Activated naive CD8-positive, alpha-beta T cell treated with anti-CD3 and anti-CD28 coated beads, Interleukin-2, amount 10 ng/mL, durations not matched to agents 7 days and 5 days (primary cell): ENCODE measurements at regions not wholly inside any gene's neighbourhood (a gene's known extent, or its start where the extent isn't known, plus 50 kb on each side); places are given as distances from the start of the nearest gene placed in this dataset.
"Not testable (repeated sequence)": the region's sequence is repeated elsewhere in the genome, so short reads cannot be mapped to it uniquely, and the experiment has no call there.

Source experiments
- ATAC-seq: fragments of 150-1000 bp; cut with Tn5 transposase; one replicate; pipeline ENCODE4 v1.10.0; 2021; ENCODE audit warnings: low read depth, moderate library complexity
- POLR2A ChIA-PET: fragments of 350-600 bp; sonication (Branson Sonifier 250); formaldehyde crosslinking; loops from one replicate; lab custom pipeline; 2021; ENCODE audit warnings: antibody characterized with exemption; lab: Charles Lee
- DNase-seq: peaks from one replicate; pipeline ENCODE4 v3.0.0; 2021
- H3K27ac Mint-ChIP-seq: one replicate; pipeline ENCODE4 v1.8.0; 2022; ENCODE audit warnings: mild to moderate bottlenecking, mixed read lengths
- H3K27me3 Mint-ChIP-seq: one replicate; pipeline ENCODE4 v1.8.0; 2022; ENCODE audit warnings: mild to moderate bottlenecking, moderate library complexity, mixed read lengths
- H3K36me3 Mint-ChIP-seq: one replicate; pipeline ENCODE4 v1.8.0; 2021; ENCODE audit warnings: mild to moderate bottlenecking, mixed read lengths
- H3K4me1 Mint-ChIP-seq: one replicate; pipeline ENCODE4 v1.8.0; 2021; ENCODE audit warnings: mixed read lengths
- H3K4me3 Mint-ChIP-seq: one replicate; pipeline ENCODE4 v1.8.0; 2022; ENCODE audit warnings: mild to moderate bottlenecking, moderate library complexity, mixed read lengths
- H3K9me3 Mint-ChIP-seq: one replicate; pipeline ENCODE4 v1.8.0; 2021; ENCODE audit warnings: mixed read lengths

DNA sequence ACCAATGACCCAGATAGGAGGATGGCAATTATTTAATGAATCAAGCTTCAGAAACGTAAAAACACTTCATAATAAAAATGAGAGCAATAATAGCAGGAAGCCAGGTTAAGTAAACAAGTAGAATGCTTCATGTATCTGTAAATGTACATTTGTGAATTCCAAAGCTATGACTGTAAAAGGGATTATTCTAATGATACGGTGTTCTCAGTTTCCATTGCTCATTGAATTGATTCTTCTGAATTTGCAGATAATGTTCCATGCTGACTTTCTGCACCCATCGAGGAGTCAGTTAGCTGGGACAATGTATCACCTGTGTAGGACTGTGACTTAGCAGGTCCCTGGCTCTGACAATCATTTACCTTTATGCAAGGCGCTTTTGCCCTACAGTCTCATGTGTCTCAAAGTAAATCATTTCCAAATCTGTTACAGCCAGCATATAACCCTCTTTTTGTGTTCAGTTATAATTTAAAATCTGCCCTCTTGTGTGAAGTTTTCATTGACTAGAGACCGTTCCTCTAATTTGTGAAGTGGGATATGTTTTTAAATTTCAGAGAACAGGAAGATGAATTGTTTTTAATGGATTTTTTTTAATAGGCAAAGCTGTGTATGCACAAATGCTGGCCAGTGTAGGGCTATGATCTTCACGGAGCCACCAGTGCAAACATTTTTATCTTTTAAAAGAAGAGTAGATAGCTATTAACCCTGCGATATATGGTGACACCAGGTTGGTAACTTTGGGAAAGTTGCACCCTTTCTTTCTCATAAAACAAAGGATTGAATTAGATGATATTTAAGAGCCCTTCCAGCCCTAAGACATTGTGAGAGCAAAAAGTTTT lies 267.1 kb downstream of the KLF5 start:
- no peak for DNase-seq
- no peak for ATAC-seq
- no peak overlapping the region for H3K27ac Mint-ChIP-seq
- H3K4me1 Mint-ChIP-seq = peaks cover 1% of the 10 kb centered on the region
- no peak overlapping the region for H3K4me3 Mint-ChIP-seq
- POLR2A ChIA-PET = no interaction called here
- peaks cover 2% of the 10 kb centered on the region for H3K27me3 Mint-ChIP-seq
- no peaks in the 10 kb centered on the region for H3K36me3 Mint-ChIP-seq
- no peaks in the 10 kb centered on the region for H3K9me3 Mint-ChIP-seq

DNA sequence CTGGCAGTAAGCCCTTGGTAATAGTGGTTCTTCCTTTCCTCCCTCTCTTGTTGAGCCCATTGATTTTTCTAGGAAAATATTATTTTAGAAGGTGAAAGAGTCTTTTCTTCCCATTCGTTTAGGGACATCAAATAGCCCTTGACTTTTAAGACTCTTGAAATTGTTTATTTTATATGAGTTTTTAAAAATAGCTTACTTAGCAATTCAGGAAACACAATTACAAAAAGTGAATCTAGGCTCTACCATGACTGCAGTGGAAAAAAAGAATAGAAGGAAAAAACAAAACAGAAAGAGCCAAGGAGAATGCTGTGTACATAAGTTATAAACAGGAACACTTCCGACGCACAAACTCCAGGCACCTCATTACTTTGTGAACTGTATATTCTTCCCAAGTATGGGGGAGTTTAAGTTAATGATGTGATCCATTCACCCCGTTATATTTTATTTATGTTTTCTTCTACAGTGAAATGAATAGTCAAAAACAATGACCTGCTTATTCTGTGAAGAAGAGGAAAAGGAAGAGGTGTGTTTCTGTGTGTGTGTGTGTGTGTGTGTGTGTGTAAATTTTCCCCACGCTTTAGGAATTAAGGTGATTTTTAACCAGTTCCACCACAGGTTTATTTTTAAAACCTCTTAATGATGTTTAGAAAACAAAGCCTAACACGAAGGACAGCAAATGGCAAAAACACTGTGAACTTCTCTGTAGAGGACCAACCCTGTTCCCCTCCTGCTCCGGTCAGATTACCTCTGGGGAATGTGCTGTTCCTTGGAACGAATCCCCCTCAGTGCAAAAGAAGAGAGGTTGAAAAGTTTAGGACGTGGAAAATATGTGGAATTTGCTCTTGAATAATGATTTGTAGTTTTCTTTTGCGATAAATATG lies 266.3 kb downstream of the KLF5 start:
- H3K4me3 Mint-ChIP-seq = no peak overlapping the region
- H3K36me3 Mint-ChIP-seq = no peaks in the 10 kb centered on the region
- POLR2A ChIA-PET = no interaction called here
- ATAC-seq (no peak), DNase-seq (no peak)
- peaks cover 2% of the 10 kb centered on the region for H3K27me3 Mint-ChIP-seq
- H3K4me1 Mint-ChIP-seq = peaks cover 1% of the 10 kb centered on the region
- H3K27ac Mint-ChIP-seq = no peak overlapping the region
- H3K9me3 Mint-ChIP-seq = no peaks in the 10 kb centered on the region

DNA sequence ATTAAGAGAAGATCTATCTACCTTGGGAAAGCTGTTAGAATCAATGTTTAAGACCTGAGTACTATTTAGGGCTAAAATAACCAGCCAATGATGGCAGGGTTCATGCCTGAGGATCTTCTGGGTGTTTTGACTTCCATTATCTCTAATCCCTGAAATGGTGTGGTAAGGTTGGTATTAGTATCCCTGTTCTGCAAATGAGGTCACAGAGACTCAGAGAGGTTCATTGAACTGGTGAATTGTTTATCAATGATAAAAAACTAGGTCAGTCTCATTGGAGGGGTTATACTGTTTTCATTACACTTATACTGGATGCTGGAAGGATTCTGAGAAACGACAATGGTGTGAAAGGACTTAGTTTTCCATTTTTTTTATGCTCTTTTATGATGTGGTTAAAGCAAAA lies 264.8 kb downstream of the KLF5 start:
- ATAC-seq = no peak
- no peaks in the 10 kb centered on the region for H3K9me3 Mint-ChIP-seq

GRCh38 chr13:73321043-73321442 lies 262.2 kb downstream of the KLF5 start:
- ATAC-seq = no peak

More for the DNA sequence above, 264.8 kb downstream of the KLF5 start:
- POLR2A ChIA-PET = no interaction called here
- Mint-ChIP-seq H3K4me3 (no peak overlapping the region), H3K36me3 (no peaks in the 10 kb centered on the region), H3K27me3 (peaks cover 2% of the 10 kb centered on the region), H3K27ac (no peak overlapping the region), H3K4me1 (peaks cover 1% of the 10 kb centered on the region)
- no peak for DNase-seq

DNA sequence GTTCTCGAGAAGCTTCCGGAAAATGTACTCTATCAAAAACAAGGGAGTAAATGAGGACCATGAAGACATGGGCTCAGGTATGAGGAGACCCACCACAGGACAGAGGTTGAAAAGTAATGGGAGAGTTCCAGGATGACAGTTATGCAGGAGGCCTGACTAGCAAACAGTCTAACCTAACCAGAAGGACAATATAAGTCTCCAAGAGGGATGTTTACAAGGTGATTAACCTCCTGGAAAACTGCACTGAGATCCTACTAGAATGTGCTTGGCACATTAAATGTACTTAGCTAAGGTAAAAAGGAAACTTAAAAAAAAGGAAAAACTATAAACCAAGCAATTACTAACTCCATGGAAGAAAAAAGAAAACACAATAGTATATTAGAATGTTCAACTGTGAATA lies 258.3 kb downstream of the KLF5 start:
- Mint-ChIP-seq H3K4me1 (no peaks in the 10 kb centered on the region), H3K36me3 (no peaks in the 10 kb centered on the region), H3K27me3 (no peaks in the 10 kb centered on the region), H3K4me3 (no peak overlapping the region), H3K27ac (no peak overlapping the region), H3K9me3 (peaks cover 20% of the 10 kb centered on the region)
- ATAC-seq (no peak), DNase-seq (no peak)
- POLR2A ChIA-PET = no interaction called here

More at GRCh38 chr13:73321043-73321442, 262.2 kb downstream of the KLF5 start:
- H3K9me3 Mint-ChIP-seq = no peaks in the 10 kb centered on the region
- peaks cover 1% of the 10 kb centered on the region for H3K4me1 Mint-ChIP-seq
- POLR2A ChIA-PET = no interaction called here
- DNase-seq = no peak
- no peak overlapping the region for H3K4me3 Mint-ChIP-seq
- no peaks in the 10 kb centered on the region for H3K36me3 Mint-ChIP-seq
- no peak overlapping the region for H3K27ac Mint-ChIP-seq
- peaks cover 2% of the 10 kb centered on the region for H3K27me3 Mint-ChIP-seq

- Mint-ChIP-seq H3K4me3 (no peak overlapping the region), H3K4me1 (no peaks in the 10 kb centered on the region), H3K27ac (no peak overlapping the region), H3K27me3 (peaks cover 6% of the 10 kb centered on the region), H3K36me3 (no peaks in the 10 kb centered on the region), H3K9me3 (peaks cover 22% of the 10 kb centered on the region)
- ATAC-seq = no peak
- no peak for DNase-seq
- POLR2A ChIA-PET = no interaction called here
Observed at GRCh38 chr13:73310366-73310765, 251.6 kb downstream of the KLF5 start.

DNA sequence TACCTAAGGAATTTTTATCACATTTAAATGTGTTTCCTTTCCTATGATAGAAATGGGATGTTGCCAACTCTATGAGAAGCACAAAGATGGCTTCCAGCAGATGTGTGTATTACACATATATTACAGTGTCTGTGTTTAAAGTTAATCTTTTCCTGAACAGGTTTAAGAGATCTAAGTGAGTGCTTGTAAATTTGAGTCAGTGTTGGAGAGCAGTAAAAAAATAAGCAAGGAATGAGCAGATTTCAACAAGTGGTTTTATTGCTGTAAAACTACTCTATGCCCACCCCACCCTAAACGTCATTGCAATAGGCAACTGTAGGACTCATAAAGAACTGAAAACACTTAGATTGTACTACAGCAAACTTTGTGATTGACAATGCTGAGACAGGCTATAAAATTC lies 248.7 kb downstream of the KLF5 start:
- DNase-seq = no peak
- POLR2A ChIA-PET = no interaction called here
- Mint-ChIP-seq H3K4me3 (no peak overlapping the region), H3K36me3 (no peaks in the 10 kb centered on the region), H3K9me3 (peaks cover 7% of the 10 kb centered on the region), H3K27ac (no peak overlapping the region), H3K27me3 (peaks cover 12% of the 10 kb centered on the region), H3K4me1 (no peaks in the 10 kb centered on the region)
- no peak for ATAC-seq

GRCh38 chr13:73306688-73307087 lies 247.9 kb downstream of the KLF5 start:
- H3K36me3 Mint-ChIP-seq = no peaks in the 10 kb centered on the region
- H3K27me3 Mint-ChIP-seq = peaks cover 12% of the 10 kb centered on the region
- DNase-seq (no peak), ATAC-seq (no peak)
- POLR2A ChIA-PET = no interaction called here
- peaks cover 3% of the 10 kb centered on the region for H3K9me3 Mint-ChIP-seq
- no peaks in the 10 kb centered on the region for H3K4me1 Mint-ChIP-seq
- no peak overlapping the region for H3K4me3 Mint-ChIP-seq
- no peak overlapping the region for H3K27ac Mint-ChIP-seq

DNA sequence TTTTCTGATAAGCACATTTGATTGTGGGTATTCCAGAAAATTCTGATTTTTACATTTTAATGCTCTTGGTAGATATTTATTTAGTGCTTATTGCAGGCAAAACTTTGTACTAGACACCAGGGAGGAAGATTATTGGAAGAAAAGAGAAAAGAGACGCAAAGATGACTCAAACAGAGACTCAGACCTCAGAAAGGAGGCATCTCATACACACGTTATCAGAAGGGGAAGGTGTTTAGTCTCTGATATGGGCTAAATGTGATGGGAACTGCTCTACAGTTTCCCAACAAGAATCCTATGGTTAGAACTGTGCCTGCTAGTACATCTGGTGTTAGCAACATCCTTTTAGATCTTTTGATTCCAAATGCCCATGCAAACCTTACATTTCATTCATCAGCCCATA lies 245.6 kb downstream of the KLF5 start:
- Mint-ChIP-seq H3K27me3 (peaks cover 12% of the 10 kb centered on the region), H3K4me1 (no peaks in the 10 kb centered on the region), H3K36me3 (no peaks in the 10 kb centered on the region), H3K4me3 (no peak overlapping the region), H3K9me3 (peaks cover 3% of the 10 kb centered on the region), H3K27ac (no peak overlapping the region)
- ATAC-seq (no peak), DNase-seq (no peak)
- POLR2A ChIA-PET = no interaction called here

- DNase-seq (no peak), ATAC-seq (no peak)
Observed at GRCh38 chr13:73303851-73304250, 245.0 kb downstream of the KLF5 start.

GRCh38 chr13:73301622-73302021 lies 242.8 kb downstream of the KLF5 start:
- POLR2A ChIA-PET, H3K4me1 Mint-ChIP-seq, H3K4me3 Mint-ChIP-seq, DNase-seq, H3K36me3 Mint-ChIP-seq, ATAC-seq, H3K27ac Mint-ChIP-seq, H3K27me3 Mint-ChIP-seq, H3K9me3 Mint-ChIP-seq: not testable (repeated sequence)

More at GRCh38 chr13:73303851-73304250, 245.0 kb downstream of the KLF5 start:
- Mint-ChIP-seq H3K27me3 (peaks cover 9% of the 10 kb centered on the region), H3K36me3 (no peaks in the 10 kb centered on the region), H3K9me3 (peaks cover 3% of the 10 kb centered on the region), H3K4me3 (no peak overlapping the region), H3K4me1 (no peaks in the 10 kb centered on the region), H3K27ac (no peak overlapping the region)
- POLR2A ChIA-PET = no interaction called here

- H3K36me3 Mint-ChIP-seq = no peaks in the 10 kb centered on the region
- POLR2A ChIA-PET = no interaction called here
- no peak for DNase-seq
- H3K27ac Mint-ChIP-seq = no peak overlapping the region
- ATAC-seq = no peak
- no peak overlapping the region for H3K4me3 Mint-ChIP-seq
- no peaks in the 10 kb centered on the region for H3K9me3 Mint-ChIP-seq
- peaks cover 1% of the 10 kb centered on the region for H3K4me1 Mint-ChIP-seq
- H3K27me3 Mint-ChIP-seq = peaks cover 6% of the 10 kb centered on the region
Observed at GRCh38 chr13:73300718-73301425, 242.1 kb downstream of the KLF5 start.

DNA sequence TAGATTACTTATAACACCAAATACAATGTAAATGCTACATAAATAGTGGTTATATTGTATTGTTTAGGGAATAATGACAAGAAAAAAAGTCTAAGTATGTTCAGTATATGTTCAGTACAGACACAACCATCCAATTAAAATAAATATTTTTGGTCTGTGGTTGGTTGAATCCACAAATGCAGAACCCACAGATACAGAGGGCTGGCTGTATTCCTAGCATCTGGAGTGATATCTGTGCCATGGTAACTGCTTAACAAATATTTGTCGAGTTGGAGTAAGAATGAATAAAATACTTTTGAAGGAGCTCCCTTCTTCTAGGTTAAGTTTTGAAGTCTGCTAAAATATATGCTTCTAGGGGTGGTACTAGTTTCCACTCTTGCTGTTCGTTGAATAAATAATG lies 241.0 kb downstream of the KLF5 start:
- Mint-ChIP-seq H3K4me1 (peaks cover 1% of the 10 kb centered on the region), H3K36me3 (no peaks in the 10 kb centered on the region), H3K9me3 (no peaks in the 10 kb centered on the region), H3K27me3 (peaks cover 6% of the 10 kb centered on the region), H3K27ac (no peak overlapping the region), H3K4me3 (no peak overlapping the region)
- POLR2A ChIA-PET = no interaction called here
- DNase-seq (no peak), ATAC-seq (no peak)
